Uterus (tissue), 2 donors: ENCODE measurements at regions not wholly inside any gene's neighbourhood (a gene's known extent, or its start where the extent isn't known, plus 50 kb on each side); places are given as distances from the start of the nearest gene placed in this dataset.

Experiments
- POLR2A ChIP-seq, 2 donors: fragments of 450-650 bp; IDR thresholded peaks; one replicate each; pipeline ENCODE4 v1.6.1; 2016; ENCODE audit warnings: antibody characterized with exemption in 2 of 2, mild to moderate bottlenecking in 1 of 2, moderate library complexity in 1 of 2
- TF ChIP-seq, protein P1 (sequence below), 4 experiments: fragments of 200-600 bp in 2 of 4; fragments of 450-650 bp in 2 of 4; sonication (generic) in 2 of 4; IDR thresholded peaks; one replicate each; pipeline ENCODE4 v1.5.1; 2016 to 2019; ENCODE audit warnings: antibody characterized with exemption in 4 of 4, mild to moderate bottlenecking in 2 of 4, moderate library complexity in 1 of 4

- TF ChIP-seq, protein P1, sequence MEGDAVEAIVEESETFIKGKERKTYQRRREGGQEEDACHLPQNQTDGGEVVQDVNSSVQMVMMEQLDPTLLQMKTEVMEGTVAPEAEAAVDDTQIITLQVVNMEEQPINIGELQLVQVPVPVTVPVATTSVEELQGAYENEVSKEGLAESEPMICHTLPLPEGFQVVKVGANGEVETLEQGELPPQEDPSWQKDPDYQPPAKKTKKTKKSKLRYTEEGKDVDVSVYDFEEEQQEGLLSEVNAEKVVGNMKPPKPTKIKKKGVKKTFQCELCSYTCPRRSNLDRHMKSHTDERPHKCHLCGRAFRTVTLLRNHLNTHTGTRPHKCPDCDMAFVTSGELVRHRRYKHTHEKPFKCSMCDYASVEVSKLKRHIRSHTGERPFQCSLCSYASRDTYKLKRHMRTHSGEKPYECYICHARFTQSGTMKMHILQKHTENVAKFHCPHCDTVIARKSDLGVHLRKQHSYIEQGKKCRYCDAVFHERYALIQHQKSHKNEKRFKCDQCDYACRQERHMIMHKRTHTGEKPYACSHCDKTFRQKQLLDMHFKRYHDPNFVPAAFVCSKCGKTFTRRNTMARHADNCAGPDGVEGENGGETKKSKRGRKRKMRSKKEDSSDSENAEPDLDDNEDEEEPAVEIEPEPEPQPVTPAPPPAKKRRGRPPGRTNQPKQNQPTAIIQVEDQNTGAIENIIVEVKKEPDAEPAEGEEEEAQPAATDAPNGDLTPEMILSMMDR (IDR thresholded peaks at IDR 0.05) = no peak
- TF ChIP-seq POLR2A (IDR thresholded peaks at IDR 0.05) = no peak
These were observed 386.9 kb downstream of the FIGN start for GRCh38 chr2:163348857-163349380.
